Right lobe of liver (tissue), 6 donors: ENCODE measurements at regions not wholly inside any gene's neighbourhood (a gene's known extent, or its start where the extent isn't known, plus 50 kb on each side); places are given as distances from the start of the nearest gene placed in this dataset.

Experiments
- ATAC-seq, 4 donors: fragments of 200-7000 bp; cut with Tn5 transposase; one replicate each; pipeline ENCODE4 v1.9.1; 2020; ENCODE audit warnings: mild to moderate bottlenecking in 4 of 4, moderate library complexity in 4 of 4
- DNase-seq, 3 donors: peaks; one replicate each; pipeline ENCODE4 v3.0.0-alpha.2; 2020
- H3K27ac ChIP-seq, 3 donors: fragments of 200-600 bp; one replicate each; pipeline ENCODE4 v1.8.0; 2022
- H3K27me3 ChIP-seq, 2 donors: fragments of 200-600 bp; one replicate each; pipeline ENCODE4 v1.8.0; 2022
- H3K36me3 ChIP-seq, 4 donors: fragments of 200-600 bp; sonication (generic) in 1 of 4; one replicate each; pipeline versions ENCODE4 v1.5.1 to v1.8.0; 2017 to 2022; ENCODE audit warnings: control low read depth in 1 of 4
- H3K4me1 ChIP-seq, 4 donors: fragments of 200-600 bp; sonication (generic) in 1 of 4; one replicate each; pipeline versions ENCODE4 v1.5.1 to v1.8.0; 2017 to 2022; ENCODE audit warnings: control low read depth in 1 of 4
- H3K4me3 ChIP-seq, 3 donors: fragments of 200-600 bp; one replicate each; pipeline ENCODE4 v1.8.0; 2022
- H3K9me3 ChIP-seq, 4 donors: fragments of 200-600 bp; sonication (generic) in 1 of 4; one replicate each; pipeline versions ENCODE4 v1.5.1 to v1.8.0; 2017 to 2022; ENCODE audit warnings: control low read depth in 1 of 4
- CTCF ChIP-seq, 4 donors: fragments of 200-600 bp in 3 of 4; fragments of 450-650 bp in 1 of 4; IDR thresholded peaks; one replicate each; pipeline versions ENCODE4 v1.5.1 to v1.8.0; 2016 to 2022; ENCODE audit warnings: antibody characterized with exemption in 4 of 4, mild to moderate bottlenecking in 2 of 4
- POLR2A ChIP-seq: fragments of 450-650 bp; IDR thresholded peaks from one replicate; pipeline ENCODE4 v1.6.1; 2017; ENCODE audit warnings: antibody characterized with exemption, mild to moderate bottlenecking
- WGBS: methylation state at CpG from one replicate; pipeline ENCODE4 v1.1.6; 2018; ENCODE audit warnings: low coverage, low lambda C conversion rate; ENCODE audit not compliant: insufficient coverage; ENCODE audit errors: missing lambda C conversion rate; 5-methylcytosine and 5-hydroxymethylcytosine counted together
- intact Hi-C, 2 donors: fragments of 100-400 bp; cut with DNase I; formaldehyde crosslinking; loops; one replicate each; pipeline versions ENCODE4 v1.11.2 to v1.14.1; 2022
- donor health status: DM: no; HTN: yes; CAD: no.
- donor health status: DM: no; HTN: no; CAD: no.
- donor health status: DM: no; HTN: no; CAD: no.
- donor health status: DM: no; HTN: yes; CAD: no.
- donor health status: DM: no; HTN: yes; CAD: no.

GRCh38 chr3:23044463-23044862 is 158.7 kb upstream of the UBE2E2 start:
- Histone ChIP-seq H3K4me1 (no peaks in the 10 kb centered on the region), H3K36me3 (no peaks in the 10 kb centered on the region), H3K4me3 (no peak overlapping the region), H3K27me3 (no peaks in the 10 kb centered on the region), H3K27ac (no peak overlapping the region), H3K9me3 (no peaks in the 10 kb centered on the region)
- TF ChIP-seq CTCF (IDR thresholded peaks at IDR 0.05), result no peak
- TF ChIP-seq POLR2A, result no peak
- intact Hi-C loops, result no loop called here
- ATAC-seq (no peak), DNase-seq (no peak)
- 67% methylated on average over 1 of the region's 1 CpG for WGBS

DNA sequence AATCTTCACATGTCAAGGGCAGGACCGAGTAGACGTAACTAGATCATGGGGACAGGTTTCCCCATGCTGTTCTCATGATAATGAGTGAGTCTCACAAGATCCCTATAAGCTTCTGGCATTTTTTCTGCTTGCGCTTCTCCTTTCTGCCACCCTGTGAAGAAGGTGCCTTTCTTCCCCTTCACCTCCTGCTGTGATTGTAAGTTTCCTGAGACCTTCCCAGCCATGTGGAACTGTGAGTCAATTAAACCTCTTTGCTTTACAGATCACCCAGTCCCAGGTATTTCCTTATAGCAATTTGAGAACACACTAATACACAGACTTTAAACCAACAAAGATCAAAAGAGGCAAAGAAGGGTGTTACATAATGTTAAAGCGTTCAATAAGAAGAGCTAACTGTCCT is 156.6 kb upstream of the UBE2E2 start:
- TF ChIP-seq POLR2A, result no peak
- TF ChIP-seq CTCF (IDR thresholded peaks at IDR 0.05), result no peak
- ATAC-seq, result no peak

GRCh38 chr3:23051240-23052140 is 151.6 kb upstream of the UBE2E2 start:
- DNase-seq (no peak), ATAC-seq (peak in 1 of 4 donors; percentile 39)
- TF ChIP-seq CTCF (IDR thresholded peaks at IDR 0.05) (no peak), POLR2A (no peak)
- H3K4me3 ChIP-seq, result no peak overlapping the region
- no peaks in the 10 kb centered on the region for H3K9me3 ChIP-seq
- no peak overlapping the region for H3K27ac ChIP-seq
- no peaks in the 10 kb centered on the region for H3K36me3 ChIP-seq
- WGBS, result 61% methylated on average over 4 of the region's 4 CpGs
- H3K4me1 ChIP-seq, result no peaks in the 10 kb centered on the region
- H3K27me3 ChIP-seq, result no peaks in the 10 kb centered on the region
- intact Hi-C loops, result no loop called here

More for the DNA sequence above, 156.6 kb upstream of the UBE2E2 start:
- H3K9me3 ChIP-seq, result no peaks in the 10 kb centered on the region
- H3K4me1 ChIP-seq, result no peaks in the 10 kb centered on the region
- no peak for DNase-seq
- no peaks in the 10 kb centered on the region for H3K36me3 ChIP-seq
- no peak overlapping the region for H3K27ac ChIP-seq
- WGBS, result 68% methylated on average over 3 of the region's 4 CpGs
- no peaks in the 10 kb centered on the region for H3K27me3 ChIP-seq
- intact Hi-C loops, result no loop called here
- H3K4me3 ChIP-seq, result no peak overlapping the region

DNA sequence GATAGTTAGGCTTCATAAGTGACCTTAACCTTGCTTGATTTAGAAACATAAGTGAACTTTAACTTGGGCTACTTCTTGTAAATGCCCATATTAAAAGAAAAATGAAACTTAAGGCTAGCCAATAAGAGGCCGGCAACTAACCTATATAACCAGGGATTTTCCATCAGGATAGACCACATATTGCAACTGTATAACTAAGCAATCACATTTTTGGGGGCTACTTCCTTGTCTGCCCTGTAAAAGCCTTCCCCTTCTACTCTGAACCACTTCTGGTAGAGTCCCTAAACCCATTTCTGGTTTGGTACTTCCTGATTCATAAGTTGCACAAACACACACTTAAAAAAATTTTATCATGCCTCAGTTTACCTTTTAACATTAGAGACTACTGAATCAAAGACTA is 150.9 kb upstream of the UBE2E2 start:
- WGBS, result 60% methylated on average over 1 of the region's 1 CpG
- H3K27me3 ChIP-seq, result no peaks in the 10 kb centered on the region
- DNase-seq, result no peak
- ATAC-seq, result no peak
- no peak overlapping the region for H3K4me3 ChIP-seq
- no peaks in the 10 kb centered on the region for H3K4me1 ChIP-seq
- intact Hi-C loops, result no loop called here
- no peaks in the 10 kb centered on the region for H3K9me3 ChIP-seq
- no peaks in the 10 kb centered on the region for H3K36me3 ChIP-seq
- no peak overlapping the region for H3K27ac ChIP-seq
- TF ChIP-seq CTCF (IDR thresholded peaks at IDR 0.05), result no peak
- TF ChIP-seq POLR2A, result no peak
